K562 (cell line): ENCODE measurements at regions not wholly inside any gene's neighbourhood (a gene's known extent, or its start where the extent isn't known, plus 50 kb on each side); places are given as distances from the start of the nearest gene placed in this dataset.

Source experiments
- ATAC-seq: fragments of 200-7000 bp; cut with Tn5 transposase; 3 replicates; pipeline ENCODE4 v1.9.1; 2020; ENCODE audit warnings: moderate library complexity
- BruUV-seq: library from RNA; stranded (reverse); fragments of 400-500 nt; replicated peaks from 2 replicates; lab custom pipeline; 2021; lab: Mats Ljungman, UMichigan
- CTCF ChIA-PET: fragments of 300-600 bp; formaldehyde crosslinking; extraction: SDS; loops from one replicate; lab custom pipeline; 2021; ENCODE audit warnings: low intra/inter-chr PET ratio; lab: Yijun Ruan, JAX
- POLR2A ChIA-PET: fragments of 300-600, 350-650 bp; sonication (Branson Sonifier 250); formaldehyde crosslinking; extraction: SDS; loops from one replicate; lab custom pipeline; 2021; ENCODE audit warnings: antibody characterized with exemption, inconsistent platforms; lab: Yijun Ruan, JAX
- DNase-seq, 4 experiments: peaks; one replicate each; pipeline versions ENCODE4 v3.0.0 to v3.0.0-alpha.2; 2011 to 2018; ENCODE audit warnings: low spot score in 3 of 4, mixed read lengths in 3 of 4; ENCODE audit errors: extremely low read depth in 1 of 4
- FAIRE-seq: peaks from 2 replicates; lab custom pipeline; 2011; peaks lifted over from hg19 to GRCh38; lab: Jason Lieb, UNC
- H2AFZ ChIP-seq: 2 replicates; pipeline ENCODE4 v1.6.0; 2011; ENCODE audit warnings: low read depth, low read length, control low read depth, inconsistent platforms
- H3K27ac ChIP-seq: fragments of 200-600 bp; 3 replicates; pipeline ENCODE4 v1.8.0; 2011; ENCODE audit warnings: low read depth, mild to moderate bottlenecking, control low read depth, inconsistent platforms, low read length, moderate library complexity, mixed read lengths; ENCODE audit errors: extremely low read depth
- H3K27me3 ChIP-seq, 2 experiments: fragments of 300-600 bp in 1 of 2; 2 replicates in 1 of 2; 3 replicates in 1 of 2; pipeline versions ENCODE4 v1.6.0 to v1.8.0; 2011; ENCODE audit warnings: inconsistent platforms in 2 of 2, low read length in 2 of 2, mild to moderate bottlenecking in 1 of 2, mixed read lengths in 1 of 2, moderate library complexity in 1 of 2; ENCODE audit not compliant: control insufficient read depth in 2 of 2, insufficient read depth in 2 of 2
- H3K36me3 ChIP-seq: fragments of 300-600 bp; 3 replicates; pipeline ENCODE4 v1.8.0; 2011; ENCODE audit warnings: mild to moderate bottlenecking, low read length, inconsistent platforms; ENCODE audit not compliant: control insufficient read depth, insufficient read depth
- H3K4me1 ChIP-seq, 2 experiments: fragments of 200-600 bp in 1 of 2; replicated peaks in 1 of 2; 2 replicates in 1 of 2; 3 replicates in 1 of 2; pipeline versions ENCODE4 v1.5.1 to v1.8.0; 2011; ENCODE audit warnings: inconsistent platforms in 2 of 2, low read length in 2 of 2, mild to moderate bottlenecking in 1 of 2, mixed read lengths in 1 of 2, moderate library complexity in 1 of 2; ENCODE audit not compliant: control insufficient read depth in 2 of 2, insufficient read depth in 2 of 2
- H3K4me2 ChIP-seq: 2 replicates; pipeline ENCODE4 v1.6.1; 2011; ENCODE audit warnings: low read length, control low read depth, inconsistent platforms, mixed read lengths; ENCODE audit not compliant: insufficient read depth
- H3K4me3 ChIP-seq: fragments of 200-600 bp; sonication (generic), shearing (Covaris generic); 2 replicates; pipeline ENCODE4 v1.5.1; 2016; ENCODE audit warnings: control low read depth, inconsistent platforms
- H3K79me2 ChIP-seq: fragments of 200-600 bp; 3 replicates; pipeline ENCODE4 v1.8.0; 2011; ENCODE audit warnings: low read length, inconsistent platforms; ENCODE audit not compliant: control insufficient read depth, insufficient read depth
- H3K9ac ChIP-seq, 2 experiments: 2 replicates each; pipeline versions ENCODE4 v1.6.0 to v1.6.1; 2011; ENCODE audit warnings: low read depth in 2 of 2, low read length in 2 of 2, control low read depth in 1 of 2, inconsistent platforms in 1 of 2, mild to moderate bottlenecking in 1 of 2, mixed read lengths in 1 of 2; ENCODE audit not compliant: insufficient read depth in 1 of 2
- H3K9me1 ChIP-seq: one replicate; pipeline ENCODE4 v1.6.0; 2011; ENCODE audit warnings: inconsistent platforms, mild to moderate bottlenecking, low read length, moderate library complexity; ENCODE audit not compliant: control insufficient read depth, insufficient read depth
- H3K9me3 ChIP-seq: replicated peaks from 2 replicates; pipeline ENCODE4 v1.5.1; 2011; ENCODE audit warnings: low read depth, low read length, inconsistent platforms; ENCODE audit not compliant: control insufficient read depth, insufficient read depth
- H4K20me1 ChIP-seq: replicated peaks from 2 replicates; pipeline ENCODE4 v1.6.1; 2011; ENCODE audit warnings: low read length, inconsistent platforms, mixed read lengths; ENCODE audit not compliant: control insufficient read depth, insufficient read depth
- HNRNPLL ChIP-seq: fragments of 200-400 bp; formaldehyde crosslinking; IDR thresholded peaks from 2 replicates; pipeline ENCODE4 v1.6.1; 2017; ENCODE audit warnings: low read length, low read depth, mild to moderate bottlenecking; ENCODE audit not compliant: poor library complexity, severe bottlenecking
- IRF9 ChIP-seq: fragments of 450-650 bp; IDR thresholded peaks from 2 replicates; pipeline ENCODE4 v1.6.1; 2016; ENCODE audit warnings: missing biosample characterization, missing genetic modification characterization
- POU5F1 ChIP-seq: fragments of 150-350 bp; IDR thresholded peaks from 2 replicates; pipeline ENCODE4 v1.6.1; 2014; ENCODE audit warnings: borderline replicate concordance, low read length, low read depth, mild to moderate bottlenecking; ENCODE audit not compliant: partially characterized antibody
- TRIM28 ChIP-seq: fragments of 450-650 bp; IDR thresholded peaks from 2 replicates; pipeline ENCODE4 v1.6.1; 2017
- WHSC1 ChIP-seq: IDR thresholded peaks from one replicate; pipeline ENCODE4 v1.6.1; 2012; ENCODE audit warnings: low read length, control low read depth, inconsistent platforms
- ZBTB5 ChIP-seq: fragments of 450-650 bp; IDR thresholded peaks from 2 replicates; pipeline ENCODE4 v1.6.1; 2017; ENCODE audit warnings: antibody characterized with exemption
- WGBS: fragments of 100-300 bp; shearing (Covaris generic); methylation state at CpG from one replicate; pipeline ENCODE4 v1.1.6; 2016; ENCODE audit warnings: low coverage, mixed read lengths; ENCODE audit not compliant: insufficient coverage; ENCODE audit errors: missing lambda C conversion rate; 5-methylcytosine and 5-hydroxymethylcytosine counted together
- in situ Hi-C: fragments of 300-500 bp; cut with MboI; formaldehyde crosslinking; loops from 4 replicates; pipeline ENCODE4 v1.15.0; 2018; ENCODE audit warnings: inconsistent platforms, mixed read lengths
- intact Hi-C: fragments of 100-400 bp; cut with micrococcal nuclease; formaldehyde crosslinking; loops from 2 replicates; pipeline ENCODE4 v1.14.2; 2022

GRCh38 chr7:10079572-10079971, 894.1 kb upstream of the PHF14 start (continued):
- TF ChIP-seq ZBTB5 (no peak), HNRNPLL (no peak)

GRCh38 chr7:10082896-10083295, 890.8 kb upstream of the PHF14 start:
- Histone ChIP-seq H3K9me1 (no peaks in the 10 kb centered on the region), H2AFZ (no peak overlapping the region), H3K9me3 (no peaks in the 10 kb centered on the region), H3K4me3 (no peak overlapping the region), H3K27me3 (no peaks in the 10 kb centered on the region), H3K79me2 (peaks cover 5% of the 10 kb centered on the region; the same call in 1 of the 3 replicates), H3K27ac (no peak overlapping the region), H3K36me3 (no peaks in the 10 kb centered on the region), H3K9ac (no peak overlapping the region), H4K20me1 (no peaks in the 10 kb centered on the region), H3K4me1 (no peaks in the 10 kb centered on the region), H3K4me2 (no peak overlapping the region)
- in situ Hi-C loops, result no loop called here
- intact Hi-C loops, result no loop called here
- ChIA-PET CTCF (no interaction called here), POLR2A (no interaction called here)
- BruUV-seq, result no TSS peak
- ATAC-seq (no peak), FAIRE-seq (no peak), DNase-seq (no peak)
- no peak for TF ChIP-seq POU5F1
- no peak for TF ChIP-seq WHSC1
- TF ChIP-seq IRF9 (tag), result no peak
- no peak for TF ChIP-seq TRIM28
- 0% methylated on average over 4 of the region's 4 CpGs for WGBS
